Left ventricle myocardium inferior (tissue), 1 donor: ENCODE measurements at regions not wholly inside any gene's neighbourhood (a gene's known extent, or its start where the extent isn't known, plus 50 kb on each side); places are given as distances from the start of the nearest gene placed in this dataset.

Source experiments
- DNase-seq: peaks from one replicate; pipeline ENCODE4 v3.0.0-alpha.2; 2020
- H3K27ac ChIP-seq: fragments of 200-600 bp; replicated peaks from 2 replicates; pipeline ENCODE4 v1.8.0; 2021
- H3K27me3 ChIP-seq: fragments of 200-600 bp; 2 replicates; pipeline ENCODE4 v1.8.0; 2021; ENCODE audit warnings: low read depth
- H3K36me3 ChIP-seq: fragments of 200-600 bp; 2 replicates; pipeline ENCODE4 v1.8.0; 2021
- H3K4me1 ChIP-seq: fragments of 200-600 bp; 2 replicates; pipeline ENCODE4 v1.8.0; 2021
- H3K4me3 ChIP-seq: fragments of 200-600 bp; 2 replicates; pipeline ENCODE4 v1.8.0; 2021; ENCODE audit warnings: mild to moderate bottlenecking, moderate library complexity
- H3K9me3 ChIP-seq: fragments of 200-600 bp; replicated peaks from 2 replicates; pipeline ENCODE4 v1.8.0; 2021
- intact Hi-C: fragments of 100-400 bp; cut with micrococcal nuclease; formaldehyde crosslinking; loops from one replicate; pipeline ENCODE4 v1.11.0; 2022
- TF ChIP-seq, protein P1 (sequence below): fragments of 200-600 bp; IDR thresholded peaks from 2 replicates; pipeline ENCODE4 v1.8.0; 2021; ENCODE audit warnings: antibody characterized with exemption, mild to moderate bottlenecking, borderline replicate concordance
- donor health status: DM: no; HTN: yes; CAD: no; lungs with severe emphysema.

DNA sequence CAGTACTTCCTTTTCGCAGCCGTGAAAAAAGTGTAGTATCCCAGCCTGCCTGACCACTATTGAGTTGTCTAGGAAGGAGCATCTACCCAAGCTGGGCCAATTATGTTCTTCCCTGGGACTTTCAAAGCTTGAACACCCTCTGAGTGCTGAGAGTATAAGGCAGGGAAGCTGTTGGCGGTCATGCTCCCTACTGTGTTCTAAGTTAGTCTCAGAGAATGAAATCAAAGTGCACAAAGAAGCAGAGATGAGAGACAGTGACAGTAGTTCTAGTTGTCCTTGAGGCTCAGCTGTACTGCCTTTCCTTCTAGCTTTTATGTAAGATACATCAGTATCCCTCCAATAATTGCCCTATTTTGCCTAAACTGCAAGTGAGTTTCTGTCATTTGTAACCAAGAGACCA, 427.1 kb upstream of the SEL1L start:
- Histone ChIP-seq H3K9me3 (no peaks in the 10 kb centered on the region), H3K4me3 (no peak overlapping the region), H3K27me3 (no peaks in the 10 kb centered on the region), H3K4me1 (no peaks in the 10 kb centered on the region), H3K36me3 (no peaks in the 10 kb centered on the region), H3K27ac (no peak overlapping the region)
- DNase-seq, result no peak
- TF ChIP-seq, protein P1, sequence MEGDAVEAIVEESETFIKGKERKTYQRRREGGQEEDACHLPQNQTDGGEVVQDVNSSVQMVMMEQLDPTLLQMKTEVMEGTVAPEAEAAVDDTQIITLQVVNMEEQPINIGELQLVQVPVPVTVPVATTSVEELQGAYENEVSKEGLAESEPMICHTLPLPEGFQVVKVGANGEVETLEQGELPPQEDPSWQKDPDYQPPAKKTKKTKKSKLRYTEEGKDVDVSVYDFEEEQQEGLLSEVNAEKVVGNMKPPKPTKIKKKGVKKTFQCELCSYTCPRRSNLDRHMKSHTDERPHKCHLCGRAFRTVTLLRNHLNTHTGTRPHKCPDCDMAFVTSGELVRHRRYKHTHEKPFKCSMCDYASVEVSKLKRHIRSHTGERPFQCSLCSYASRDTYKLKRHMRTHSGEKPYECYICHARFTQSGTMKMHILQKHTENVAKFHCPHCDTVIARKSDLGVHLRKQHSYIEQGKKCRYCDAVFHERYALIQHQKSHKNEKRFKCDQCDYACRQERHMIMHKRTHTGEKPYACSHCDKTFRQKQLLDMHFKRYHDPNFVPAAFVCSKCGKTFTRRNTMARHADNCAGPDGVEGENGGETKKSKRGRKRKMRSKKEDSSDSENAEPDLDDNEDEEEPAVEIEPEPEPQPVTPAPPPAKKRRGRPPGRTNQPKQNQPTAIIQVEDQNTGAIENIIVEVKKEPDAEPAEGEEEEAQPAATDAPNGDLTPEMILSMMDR, result no peak
- intact Hi-C loops, result no loop called here

GRCh38 chr14:81963846-81964245, 430.2 kb upstream of the SEL1L start:
- Histone ChIP-seq H3K27ac (no peak overlapping the region), H3K9me3 (no peaks in the 10 kb centered on the region), H3K4me1 (no peaks in the 10 kb centered on the region), H3K27me3 (no peaks in the 10 kb centered on the region), H3K36me3 (no peaks in the 10 kb centered on the region), H3K4me3 (no peak overlapping the region)
- no peak for DNase-seq
- TF ChIP-seq, protein P1, result no peak
- intact Hi-C loops, result no loop called here

DNA sequence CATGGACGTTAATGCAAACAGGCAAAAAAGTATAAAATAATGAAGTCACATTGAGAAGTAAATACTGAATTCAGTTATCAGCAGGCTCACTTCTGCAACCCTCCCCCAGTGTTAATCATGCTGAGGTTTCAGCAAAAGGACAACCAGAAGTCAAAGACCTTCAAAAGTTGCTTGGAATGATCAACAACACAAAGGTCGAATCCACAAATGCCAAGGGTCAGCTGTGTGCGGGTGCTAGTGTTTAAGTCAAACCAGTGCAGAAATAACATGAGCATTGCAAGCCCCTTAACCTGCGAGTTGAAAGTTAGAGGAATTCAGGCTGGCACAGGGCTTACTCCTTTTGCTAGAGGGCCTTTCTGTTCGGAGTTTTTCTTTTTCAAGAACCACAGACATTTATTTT, 436.7 kb upstream of the SEL1L start:
- H3K27me3 ChIP-seq, result no peaks in the 10 kb centered on the region
- H3K27ac ChIP-seq, result no peak overlapping the region
- peaks cover 3% of the 10 kb centered on the region for H3K9me3 ChIP-seq
- no peak for DNase-seq
- TF ChIP-seq, protein P1, result no peak
- intact Hi-C loops, result no loop called here
- H3K4me1 ChIP-seq, result no peaks in the 10 kb centered on the region
- H3K4me3 ChIP-seq, result no peak overlapping the region
- H3K36me3 ChIP-seq, result no peaks in the 10 kb centered on the region

GRCh38 chr14:81971911-81972310, 438.3 kb upstream of the SEL1L start:
- Histone ChIP-seq H3K27me3 (no peaks in the 10 kb centered on the region), H3K9me3 (peaks cover 3% of the 10 kb centered on the region), H3K4me3 (no peak overlapping the region), H3K4me1 (no peaks in the 10 kb centered on the region), H3K27ac (no peak overlapping the region), H3K36me3 (no peaks in the 10 kb centered on the region)
- DNase-seq, result no peak
- TF ChIP-seq, protein P1, result no peak
- intact Hi-C loops, result no loop called here

DNA sequence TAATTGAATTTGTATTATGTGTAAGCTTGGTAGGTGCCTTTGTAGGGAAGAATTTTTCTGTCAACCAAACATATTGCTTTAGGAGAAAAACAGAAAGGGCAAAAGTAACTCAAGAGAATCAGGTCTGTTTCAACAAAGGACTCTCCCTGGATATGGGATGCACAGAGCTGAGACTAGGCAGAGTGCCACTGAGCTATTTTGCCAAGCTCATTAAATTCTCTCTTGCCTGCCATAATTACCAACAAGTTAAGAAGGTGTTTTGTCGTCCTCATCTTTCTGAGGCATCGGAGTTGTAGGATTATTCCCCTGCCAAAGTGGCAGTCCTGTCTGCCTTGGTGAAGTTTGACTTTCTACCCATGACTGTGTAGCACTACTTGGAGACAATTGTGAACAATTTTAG, 438.9 kb upstream of the SEL1L start:
- DNase-seq, result no peak
- H3K4me3 ChIP-seq, result no peak overlapping the region
- H3K4me1 ChIP-seq, result no peaks in the 10 kb centered on the region
- no peaks in the 10 kb centered on the region for H3K36me3 ChIP-seq
- peaks cover 3% of the 10 kb centered on the region for H3K9me3 ChIP-seq
- TF ChIP-seq, protein P1, result no peak
- intact Hi-C loops, result no loop called here
- no peaks in the 10 kb centered on the region for H3K27me3 ChIP-seq
- no peak overlapping the region for H3K27ac ChIP-seq

DNA sequence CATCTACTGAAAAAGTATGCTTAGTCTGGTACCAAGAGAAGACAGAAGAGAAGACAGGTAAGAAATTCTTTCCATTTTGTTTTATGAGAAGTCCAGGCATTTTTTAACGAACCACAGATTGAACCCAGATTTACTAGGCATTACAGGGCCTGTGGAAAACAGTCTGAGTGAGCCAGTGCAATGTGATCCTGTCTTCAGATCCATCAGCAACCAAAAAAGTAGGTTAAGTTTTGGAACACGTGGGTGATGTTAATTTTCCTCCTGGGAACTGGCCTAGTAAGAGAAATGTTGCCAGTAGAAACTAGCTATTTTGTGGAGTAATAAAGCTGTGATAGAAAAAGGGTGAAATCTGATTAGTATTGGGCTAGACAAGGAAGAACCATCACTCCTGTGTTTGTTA, 440.9 kb upstream of the SEL1L start:
- H3K4me1 ChIP-seq, result no peaks in the 10 kb centered on the region
- H3K9me3 ChIP-seq, result peaks cover under 1% of the 10 kb centered on the region
- H3K4me3 ChIP-seq, result no peak overlapping the region
- no peak for DNase-seq
- H3K27me3 ChIP-seq, result no peaks in the 10 kb centered on the region
- no peak overlapping the region for H3K27ac ChIP-seq
- intact Hi-C loops, result no loop called here
- H3K36me3 ChIP-seq, result no peaks in the 10 kb centered on the region
- TF ChIP-seq, protein P1, result no peak
